ENCODE measurements at regions not wholly inside any gene's neighbourhood (a gene's known extent, or its start where the extent isn't known, plus 50 kb on each side); places are given as distances from the start of the nearest gene placed in this dataset.

- TF ChIP-seq TAF1 (IDR thresholded peaks at IDR 0.05; ENCODE audit: low read depth, low read length) (no peak), MAFK (IDR thresholded peaks at IDR 0.05; ENCODE audit: low read depth, low read length) (no peak), ASH2L (IDR thresholded peaks at IDR 0.05; ENCODE audit: low read length) (no peak), POLR2AphosphoS5 (IDR thresholded peaks at IDR 0.05; ENCODE audit: low read depth, low read length) (no peak), BRCA1 (IDR thresholded peaks at IDR 0.05; ENCODE audit: low read depth, low read length) (no peak), EZH2 (IDR thresholded peaks at IDR 0.05; ENCODE audit: low read depth, low read length, severe bottlenecking) (no peak), SUZ12 (IDR thresholded peaks at IDR 0.05; ENCODE audit: low read length) (no peak)
- TF ChIP-seq, protein P1, sequence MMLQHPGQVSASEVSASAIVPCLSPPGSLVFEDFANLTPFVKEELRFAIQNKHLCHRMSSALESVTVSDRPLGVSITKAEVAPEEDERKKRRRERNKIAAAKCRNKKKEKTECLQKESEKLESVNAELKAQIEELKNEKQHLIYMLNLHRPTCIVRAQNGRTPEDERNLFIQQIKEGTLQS (IDR thresholded peaks at IDR 0.05; ENCODE audit: insufficient read depth, low read depth, low read length), result no peak
Observed at GRCh38 chr22:22062306-22062793, 79.8 kb upstream of the TOP3B start.
